ENCODE measurements at regions not wholly inside any gene's neighbourhood (a gene's known extent, or its start where the extent isn't known, plus 50 kb on each side); places are given as distances from the start of the nearest gene placed in this dataset.

DNA sequence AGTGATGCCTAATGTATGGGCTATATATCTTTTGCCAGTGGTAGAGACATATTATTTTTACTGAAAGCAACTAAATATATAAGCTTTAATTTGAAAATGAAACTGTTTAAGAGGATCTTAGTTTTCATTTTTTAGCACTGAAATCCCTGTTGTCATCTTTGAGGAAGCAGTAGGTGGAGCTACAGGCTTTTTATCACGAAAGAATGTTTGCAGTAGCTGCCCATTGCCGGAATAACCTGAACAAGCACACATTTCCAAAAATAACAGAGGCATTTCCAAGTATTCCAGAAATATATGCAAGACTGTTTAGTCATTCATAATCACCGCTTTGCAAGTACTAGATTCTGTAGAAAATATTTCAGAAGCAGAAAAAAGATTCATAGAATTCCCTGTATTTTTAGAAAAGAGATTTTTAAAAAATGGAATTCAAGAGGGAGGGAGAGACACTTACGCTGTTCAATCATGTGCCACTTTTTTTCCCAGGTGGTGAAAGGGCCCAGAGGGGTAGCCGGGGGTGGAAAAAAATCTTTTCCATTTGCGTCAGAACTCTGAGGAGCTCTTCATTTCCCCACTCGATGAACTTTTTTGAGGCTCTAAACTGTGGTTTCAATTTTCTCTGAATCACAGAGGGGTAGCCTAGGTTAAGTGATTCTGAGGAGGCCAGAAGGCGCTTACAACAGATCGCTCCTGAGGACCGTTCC is 142.5 kb upstream of the FERMT1 start:
- DNase-seq = peak in 1 of 2 donors; percentile 35
- ATAC-seq = peak in 7 of 8 donors; percentile 61 to 91 (median 79)

DNA sequence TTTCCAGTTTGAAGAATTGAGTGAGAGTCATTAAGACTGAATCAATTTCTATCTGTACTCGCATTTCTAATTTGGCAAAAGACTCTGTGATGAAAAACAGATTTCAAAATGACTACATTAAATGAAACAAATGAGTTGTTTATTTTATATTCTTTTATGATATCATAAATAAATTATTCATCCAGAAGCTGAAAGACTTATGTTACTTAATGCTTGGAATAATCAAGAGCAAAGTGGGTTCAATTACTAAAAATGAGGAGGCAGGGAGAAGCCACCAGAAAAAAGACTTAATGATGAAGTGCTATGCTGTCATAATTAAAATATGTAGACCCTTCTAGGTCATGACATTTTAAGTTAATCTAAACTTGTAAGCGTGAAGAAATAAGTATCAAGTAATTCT is 130.6 kb upstream of the FERMT1 start:
- Histone ChIP-seq H3K9me3 (peaks cover 0 to 8% (median 0%) of the 10 kb centered on the region in 11 donors), H3K27ac (no peak overlapping the region), H3K4me3 (no peak overlapping the region), H3K4me1 (no peaks in the 10 kb centered on the region), H3K27me3 (peaks cover 0 to 5% (median 0%) of the 10 kb centered on the region in 7 donors), H3K36me3 (no peaks in the 10 kb centered on the region)
- no peak for ATAC-seq
- DNase-seq = no peak
- intact Hi-C loops (cut with DNase I) = no loop called here
- TF ChIP-seq, protein P1, sequence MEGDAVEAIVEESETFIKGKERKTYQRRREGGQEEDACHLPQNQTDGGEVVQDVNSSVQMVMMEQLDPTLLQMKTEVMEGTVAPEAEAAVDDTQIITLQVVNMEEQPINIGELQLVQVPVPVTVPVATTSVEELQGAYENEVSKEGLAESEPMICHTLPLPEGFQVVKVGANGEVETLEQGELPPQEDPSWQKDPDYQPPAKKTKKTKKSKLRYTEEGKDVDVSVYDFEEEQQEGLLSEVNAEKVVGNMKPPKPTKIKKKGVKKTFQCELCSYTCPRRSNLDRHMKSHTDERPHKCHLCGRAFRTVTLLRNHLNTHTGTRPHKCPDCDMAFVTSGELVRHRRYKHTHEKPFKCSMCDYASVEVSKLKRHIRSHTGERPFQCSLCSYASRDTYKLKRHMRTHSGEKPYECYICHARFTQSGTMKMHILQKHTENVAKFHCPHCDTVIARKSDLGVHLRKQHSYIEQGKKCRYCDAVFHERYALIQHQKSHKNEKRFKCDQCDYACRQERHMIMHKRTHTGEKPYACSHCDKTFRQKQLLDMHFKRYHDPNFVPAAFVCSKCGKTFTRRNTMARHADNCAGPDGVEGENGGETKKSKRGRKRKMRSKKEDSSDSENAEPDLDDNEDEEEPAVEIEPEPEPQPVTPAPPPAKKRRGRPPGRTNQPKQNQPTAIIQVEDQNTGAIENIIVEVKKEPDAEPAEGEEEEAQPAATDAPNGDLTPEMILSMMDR (IDR thresholded peaks at IDR 0.05) = no peak
- 76 to 79% methylated on average over 2 of the region's 2 CpGs for WGBS, 2 donors

More for the DNA sequence above, 142.5 kb upstream of the FERMT1 start:
- H3K4me3 ChIP-seq = peak overlapping the region in 4 of 10 donors; percentile 1 to 27 (median 24)
- H3K9me3 ChIP-seq = no peaks in the 10 kb centered on the region
- intact Hi-C loops (cut with DNase I) = loop anchor here in 2 of 10 donors (5.0 to 10.0 kb wide), 3 partner anchors 499 to 1019 kb away; partner anchors contain the start of gene BMP2 (in 2 of the 2)
- H3K4me1 ChIP-seq = peaks cover 0 to 14% (median 5%) of the 10 kb centered on the region in 9 donors
- H3K27ac ChIP-seq = peak overlapping the region in 7 of 10 donors; percentile 1 to 71 (median 55)
- peaks cover 0 to 9% (median 0%) of the 10 kb centered on the region in 7 donors for H3K27me3 ChIP-seq
- 20 to 27% methylated on average over 10 of the region's 10 CpGs for WGBS, 2 donors
- no peaks in the 10 kb centered on the region for H3K36me3 ChIP-seq
- TF ChIP-seq, protein P1 (IDR thresholded peaks at IDR 0.05) = peak in 7 of 9 donors; percentile 21 to 69 (median 48)

GRCh38 chr20:6245436-6245835 is 122.6 kb upstream of the FERMT1 start:
- Histone ChIP-seq H3K27me3 (no peaks in the 10 kb centered on the region), H3K36me3 (no peaks in the 10 kb centered on the region), H3K4me3 (no peak overlapping the region), H3K9me3 (peaks cover 0 to 19% (median 0%) of the 10 kb centered on the region in 11 donors), H3K27ac (no peak overlapping the region), H3K4me1 (no peaks in the 10 kb centered on the region)
- DNase-seq (no peak), ATAC-seq (no peak)
- intact Hi-C loops (cut with DNase I) = no loop called here
- TF ChIP-seq, protein P1 (IDR thresholded peaks at IDR 0.05) = no peak
- 77 to 85% methylated on average over 4 of the region's 4 CpGs for WGBS, 2 donors

DNA sequence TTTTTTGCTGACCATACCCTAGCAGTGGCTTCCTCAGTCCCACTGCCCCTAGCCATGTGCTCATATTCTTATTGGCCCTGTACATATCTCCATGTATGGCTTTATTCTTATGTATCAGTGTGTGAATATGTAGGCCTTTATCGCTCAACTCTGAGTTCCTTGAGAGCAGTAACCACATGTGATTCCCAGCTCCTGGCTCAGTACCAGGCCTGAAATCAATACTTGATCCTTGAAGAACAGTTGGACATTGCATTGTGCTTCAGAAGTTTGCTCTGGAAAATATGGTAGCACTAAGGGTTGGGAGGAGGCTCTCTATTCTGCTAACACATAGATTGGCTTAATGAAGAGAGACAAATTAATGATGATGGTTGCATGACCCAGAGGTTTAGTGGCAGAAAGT is 118.8 kb upstream of the FERMT1 start:
- H3K4me3 ChIP-seq = no peak overlapping the region
- H3K27ac ChIP-seq = no peak overlapping the region
- no peak for DNase-seq
- H3K36me3 ChIP-seq = no peaks in the 10 kb centered on the region
- intact Hi-C loops (cut with DNase I) = loop anchor here in 1 of 10 donors (5.0 kb wide), 1 partner anchor 369 kb away; no protein-coding TSS in a partner anchor
- ATAC-seq = no peak
- 94 to 98% methylated on average over 1 of the region's 1 CpG for WGBS, 2 donors
- TF ChIP-seq, protein P1 (IDR thresholded peaks at IDR 0.05) = no peak
- H3K9me3 ChIP-seq = peaks cover 0 to 8% (median 0%) of the 10 kb centered on the region in 11 donors
- no peaks in the 10 kb centered on the region for H3K4me1 ChIP-seq
- H3K27me3 ChIP-seq = no peaks in the 10 kb centered on the region

Measured in heart right ventricle (tissue), 16 donors.